ENCODE measurements at regions not wholly inside any gene's neighbourhood (a gene's known extent, or its start where the extent isn't known, plus 50 kb on each side); places are given as distances from the start of the nearest gene placed in this dataset.
"Not testable (repeated sequence)": the region's sequence is repeated elsewhere in the genome, so short reads cannot be mapped to it uniquely, and the experiment has no call there.

GRCh38 chr4:7141151-7141834, 51.0 kb upstream of the SORCS2 start:
- no peak for DNase-seq (ENCODE audit: low read depth, low spot score)

GRCh38 chr4:7140692-7141069, 51.7 kb upstream of the SORCS2 start:
- no peak for DNase-seq (ENCODE audit: low read depth, low spot score)

GRCh38 chr4:7140062-7140691, 52.2 kb upstream of the SORCS2 start:
- no peak for DNase-seq (ENCODE audit: low read depth, low spot score)

GRCh38 chr4:7139167-7139982, 53.0 kb upstream of the SORCS2 start:
- DNase-seq (ENCODE audit: low read depth, low spot score), result no peak

GRCh38 chr4:7138223-7139166, 53.8 kb upstream of the SORCS2 start:
- no peak for DNase-seq (ENCODE audit: low read depth, low spot score)

- DNase-seq (ENCODE audit: low read depth, low spot score), result no peak
Measured at GRCh38 chr4:7137326-7138200, 54.8 kb upstream of the SORCS2 start.

GRCh38 chr4:7136351-7136750, 56.0 kb upstream of the SORCS2 start:
- DNase-seq (ENCODE audit: low read depth, low spot score), result no peak

- DNase-seq (ENCODE audit: low read depth, low spot score), result peak; percentile 56
Measured at GRCh38 chr4:7135389-7135746, 57.0 kb upstream of the SORCS2 start.

- peak; percentile 80 for DNase-seq (ENCODE audit: low read depth, low spot score)
Measured at GRCh38 chr4:7134737-7135388, 57.5 kb upstream of the SORCS2 start.

GRCh38 chr4:7133818-7134650, 58.3 kb upstream of the SORCS2 start:
- not testable (repeated sequence) for DNase-seq (ENCODE audit: low read depth, low spot score)

GRCh38 chr4:7132730-7133582, 59.4 kb upstream of the SORCS2 start:
- peak; percentile 22 for DNase-seq (ENCODE audit: low read depth, low spot score)

GRCh38 chr4:7132249-7132648, 60.1 kb upstream of the SORCS2 start:
- no peak for DNase-seq (ENCODE audit: low read depth, low spot score)

GRCh38 chr4:7131498-7132031, 60.8 kb upstream of the SORCS2 start:
- DNase-seq (ENCODE audit: low read depth, low spot score), result no peak

- no peak for DNase-seq (ENCODE audit: low read depth, low spot score)
Measured at GRCh38 chr4:7130621-7131211, 61.6 kb upstream of the SORCS2 start.

GRCh38 chr4:7129871-7130620, 62.2 kb upstream of the GRPEL1 start:
- DNase-seq (ENCODE audit: low read depth, low spot score), result no peak

GRCh38 chr4:7128644-7129043, 60.8 kb upstream of the GRPEL1 start:
- DNase-seq (ENCODE audit: low read depth, low spot score), result no peak

GRCh38 chr4:7128234-7128633, 60.4 kb upstream of the GRPEL1 start:
- DNase-seq (ENCODE audit: low read depth, low spot score), result no peak

All from astrocyte of the hippocampus (primary cell).